ENCODE measurements at regions not wholly inside any gene's neighbourhood (a gene's known extent, or its start where the extent isn't known, plus 50 kb on each side); places are given as distances from the start of the nearest gene placed in this dataset.

GRCh38 chr11:134719397-134719796 lies 307.4 kb upstream of the B3GAT1 start:
- H3K4me3 ChIP-seq (ENCODE audit: low read depth, low read length), result no peak overlapping the region
- TF ChIP-seq, protein P1, sequence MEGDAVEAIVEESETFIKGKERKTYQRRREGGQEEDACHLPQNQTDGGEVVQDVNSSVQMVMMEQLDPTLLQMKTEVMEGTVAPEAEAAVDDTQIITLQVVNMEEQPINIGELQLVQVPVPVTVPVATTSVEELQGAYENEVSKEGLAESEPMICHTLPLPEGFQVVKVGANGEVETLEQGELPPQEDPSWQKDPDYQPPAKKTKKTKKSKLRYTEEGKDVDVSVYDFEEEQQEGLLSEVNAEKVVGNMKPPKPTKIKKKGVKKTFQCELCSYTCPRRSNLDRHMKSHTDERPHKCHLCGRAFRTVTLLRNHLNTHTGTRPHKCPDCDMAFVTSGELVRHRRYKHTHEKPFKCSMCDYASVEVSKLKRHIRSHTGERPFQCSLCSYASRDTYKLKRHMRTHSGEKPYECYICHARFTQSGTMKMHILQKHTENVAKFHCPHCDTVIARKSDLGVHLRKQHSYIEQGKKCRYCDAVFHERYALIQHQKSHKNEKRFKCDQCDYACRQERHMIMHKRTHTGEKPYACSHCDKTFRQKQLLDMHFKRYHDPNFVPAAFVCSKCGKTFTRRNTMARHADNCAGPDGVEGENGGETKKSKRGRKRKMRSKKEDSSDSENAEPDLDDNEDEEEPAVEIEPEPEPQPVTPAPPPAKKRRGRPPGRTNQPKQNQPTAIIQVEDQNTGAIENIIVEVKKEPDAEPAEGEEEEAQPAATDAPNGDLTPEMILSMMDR (IDR thresholded peaks at IDR 0.05; ENCODE audit: low read depth, low read length), result no peak

GRCh38 chr11:134716582-134716981 lies 304.5 kb upstream of the B3GAT1 start:
- TF ChIP-seq, protein P1 (IDR thresholded peaks at IDR 0.05; ENCODE audit: low read depth, low read length), result no peak
- H3K4me3 ChIP-seq (ENCODE audit: low read depth, low read length), result no peak overlapping the region

- no peak overlapping the region for H3K4me3 ChIP-seq (ENCODE audit: low read depth, low read length)
- TF ChIP-seq, protein P1 (IDR thresholded peaks at IDR 0.05; ENCODE audit: low read depth, low read length), result no peak
Measured at GRCh38 chr11:134714021-134714656, 302.1 kb upstream of the B3GAT1 start.

DNA sequence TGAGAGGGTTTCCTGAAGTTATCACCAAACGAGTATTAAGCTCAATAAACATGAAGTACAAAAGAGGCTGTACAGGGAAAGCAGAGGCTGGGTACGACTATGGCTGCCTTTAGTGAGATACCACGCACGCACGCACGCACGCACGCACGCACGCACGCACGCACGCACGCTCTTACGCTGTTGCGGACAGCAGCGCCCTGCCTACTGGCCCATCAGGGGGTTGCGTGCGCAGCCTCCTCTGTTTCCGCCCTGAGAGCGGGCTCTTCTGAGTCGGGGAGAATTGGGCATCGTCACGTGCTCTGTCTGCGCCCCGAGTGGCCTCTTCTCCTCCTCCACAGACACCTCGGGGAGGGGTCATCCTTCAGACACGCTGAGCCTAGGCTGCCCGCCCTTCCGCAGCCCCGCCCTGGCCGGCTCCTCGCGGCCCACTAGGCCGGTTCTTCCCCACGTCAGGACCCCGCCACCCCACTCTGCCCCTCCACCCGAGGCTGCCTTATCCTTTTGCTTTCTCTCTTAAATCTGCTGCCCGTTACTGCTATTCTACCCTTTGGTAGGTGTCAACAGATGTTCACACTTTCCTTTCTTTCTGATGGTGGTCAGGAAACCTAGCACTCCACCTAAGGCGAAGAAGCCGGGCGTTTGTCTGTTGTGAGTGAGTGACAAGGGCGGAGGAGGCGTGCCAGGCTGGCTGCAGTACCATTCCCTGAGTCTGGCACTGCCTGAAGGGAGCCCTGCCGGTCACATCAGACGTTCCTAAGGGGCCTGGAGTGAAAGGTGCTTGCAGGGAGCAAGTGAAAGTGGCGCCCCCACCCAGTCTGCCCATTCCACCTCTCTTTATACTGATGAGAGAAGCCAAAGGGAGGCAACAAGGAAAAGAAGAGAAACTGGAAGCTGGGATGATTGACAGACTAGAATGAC lies 300.4 kb upstream of the B3GAT1 start:
- H3K4me3 ChIP-seq (ENCODE audit: low read depth, low read length), result no peak overlapping the region
- TF ChIP-seq, protein P1 (IDR thresholded peaks at IDR 0.05; ENCODE audit: low read depth, low read length), result no peak

DNA sequence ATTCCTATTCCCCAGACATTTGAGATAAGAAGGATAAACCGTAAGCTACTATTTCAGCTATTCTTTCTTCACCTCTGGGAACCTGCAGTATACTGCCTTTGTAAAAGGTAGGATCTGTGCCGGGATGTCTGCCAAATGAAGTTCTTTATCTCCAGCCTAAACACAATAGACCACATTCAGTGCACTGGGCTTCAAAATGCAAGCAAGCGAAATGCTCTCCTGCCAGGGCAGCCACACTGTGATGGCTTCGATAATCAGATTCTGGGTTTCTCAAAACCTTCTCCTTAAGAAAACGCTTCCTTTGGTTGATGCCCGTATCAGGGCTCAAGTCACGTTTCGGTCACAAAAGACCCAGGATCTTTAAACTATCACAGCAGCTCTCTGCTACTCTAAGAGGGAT lies 299.5 kb upstream of the B3GAT1 start:
- TF ChIP-seq, protein P1 (IDR thresholded peaks at IDR 0.05; ENCODE audit: low read depth, low read length), result no peak
- no peak overlapping the region for H3K4me3 ChIP-seq (ENCODE audit: low read depth, low read length)

GRCh38 chr11:134710861-134711407 lies 298.9 kb upstream of the B3GAT1 start:
- H3K4me3 ChIP-seq (ENCODE audit: low read depth, low read length), result no peak overlapping the region
- TF ChIP-seq, protein P1 (IDR thresholded peaks at IDR 0.05; ENCODE audit: low read depth, low read length), result no peak

GRCh38 chr11:134705858-134706257 lies 293.8 kb upstream of the B3GAT1 start:
- TF ChIP-seq, protein P1 (IDR thresholded peaks at IDR 0.05; ENCODE audit: low read depth, low read length), result no peak
- H3K4me3 ChIP-seq (ENCODE audit: low read depth, low read length), result no peak overlapping the region
